SW480 (cell line): ENCODE measurements at regions not wholly inside any gene's neighbourhood (a gene's known extent, or its start where the extent isn't known, plus 50 kb on each side); places are given as distances from the start of the nearest gene placed in this dataset.

Source experiments
- DNase-seq: peaks from one replicate; pipeline ENCODE4 v3.0.0-alpha.2; 2016; ENCODE audit warnings: low spot score

GRCh38 chr10:1952126-1953095 is 215.1 kb upstream of the ADARB2 start:
- DNase-seq, result no peak

DNA sequence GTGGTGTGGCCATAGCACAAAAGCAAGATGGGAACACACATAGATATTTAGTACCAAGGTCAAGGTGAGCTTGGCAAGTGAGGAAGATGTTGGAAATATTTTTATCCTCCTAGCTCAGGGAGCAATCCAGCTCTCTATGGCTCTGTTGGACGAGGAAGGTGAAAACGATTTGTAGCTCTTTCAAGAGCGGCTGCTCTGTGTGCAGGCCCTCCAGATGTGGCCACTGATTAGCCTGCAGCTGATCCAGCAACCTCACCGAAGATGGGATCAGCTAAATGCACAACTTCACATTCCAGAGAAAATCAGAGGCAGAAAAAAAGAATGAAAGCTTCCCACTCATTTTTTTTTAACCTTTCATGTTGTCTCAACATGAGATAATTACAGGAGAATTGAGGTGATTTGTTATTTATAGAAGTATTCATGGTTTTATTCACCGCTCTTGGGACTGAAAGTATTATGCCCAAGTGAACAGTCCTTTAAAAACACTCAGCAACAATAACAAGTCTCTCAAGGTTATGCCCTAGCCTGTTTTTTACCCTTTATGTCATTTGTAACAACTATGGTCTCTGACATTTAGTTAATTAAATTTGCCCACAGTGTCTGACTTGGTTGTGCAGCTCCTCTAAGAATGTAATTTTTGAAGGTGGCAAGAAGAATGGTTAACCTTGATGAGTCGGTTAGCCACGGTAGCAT is 213.6 kb upstream of the ADARB2 start:
- DNase-seq, result no peak

DNA sequence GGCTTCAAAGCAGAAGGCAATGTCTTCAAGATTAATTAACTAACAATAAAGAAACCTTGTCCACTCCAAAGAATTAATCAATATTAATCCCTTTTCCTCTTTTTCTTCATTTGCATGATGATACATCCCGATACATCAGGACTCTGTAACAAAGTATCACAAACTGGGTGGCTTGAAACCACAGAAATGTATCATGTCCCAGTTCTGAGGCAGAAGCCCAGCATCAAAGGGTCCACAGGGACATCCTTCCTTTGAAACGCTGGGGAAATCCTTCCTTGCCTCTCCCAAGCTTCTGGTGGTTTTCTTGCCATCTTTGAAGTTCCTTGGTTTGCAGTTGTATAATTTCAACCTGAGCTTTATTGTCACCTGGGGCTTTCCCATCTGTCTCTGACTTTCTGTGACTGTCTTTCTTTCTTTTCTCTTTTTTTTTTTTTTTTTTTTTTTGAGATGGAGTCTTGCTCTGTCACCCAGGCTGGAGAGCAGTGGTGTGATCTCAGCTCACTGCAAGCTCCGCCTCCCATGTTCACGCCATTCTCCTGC is 210.2 kb upstream of the ADARB2 start:
- DNase-seq, result no peak

DNA sequence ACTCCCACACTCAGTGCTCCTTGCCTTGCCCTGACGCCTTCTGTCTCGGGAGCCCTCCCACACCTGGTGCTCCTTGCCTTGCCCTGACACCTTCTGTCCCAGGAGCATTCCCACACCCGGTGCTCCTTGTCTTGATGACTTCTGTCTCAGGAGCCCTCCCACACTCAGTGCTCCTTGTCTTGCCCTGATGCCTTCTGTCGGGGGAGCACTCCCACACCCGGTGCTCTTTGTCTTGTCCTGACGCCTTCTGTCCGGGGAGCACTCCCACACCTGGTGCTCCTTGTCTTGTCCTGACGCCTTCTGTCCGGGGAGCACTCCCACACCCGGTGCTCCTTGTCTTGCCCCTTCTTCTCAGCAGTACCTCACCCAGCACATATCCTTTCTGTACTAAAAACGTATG is 207.2 kb upstream of the ADARB2 start:
- DNase-seq, result no peak

DNA sequence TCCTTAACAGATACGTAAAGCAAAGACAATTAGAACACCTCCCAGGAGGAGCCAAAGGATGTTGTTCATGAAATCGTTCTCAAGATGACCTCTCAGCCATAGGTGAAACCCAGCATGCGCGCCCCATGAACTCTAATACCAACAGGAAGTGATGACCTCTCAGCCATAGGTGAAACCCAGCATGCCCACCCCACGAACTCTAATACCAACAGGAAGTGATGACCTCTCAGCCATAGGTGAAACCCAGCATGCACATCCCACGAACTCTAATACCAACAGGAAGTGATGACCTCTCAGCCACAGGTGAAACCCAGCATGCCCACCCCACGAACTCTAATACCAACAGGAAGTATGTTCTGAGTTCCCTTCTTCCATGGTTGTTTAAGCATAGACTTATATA is 205.2 kb upstream of the ADARB2 start:
- no peak for DNase-seq

DNA sequence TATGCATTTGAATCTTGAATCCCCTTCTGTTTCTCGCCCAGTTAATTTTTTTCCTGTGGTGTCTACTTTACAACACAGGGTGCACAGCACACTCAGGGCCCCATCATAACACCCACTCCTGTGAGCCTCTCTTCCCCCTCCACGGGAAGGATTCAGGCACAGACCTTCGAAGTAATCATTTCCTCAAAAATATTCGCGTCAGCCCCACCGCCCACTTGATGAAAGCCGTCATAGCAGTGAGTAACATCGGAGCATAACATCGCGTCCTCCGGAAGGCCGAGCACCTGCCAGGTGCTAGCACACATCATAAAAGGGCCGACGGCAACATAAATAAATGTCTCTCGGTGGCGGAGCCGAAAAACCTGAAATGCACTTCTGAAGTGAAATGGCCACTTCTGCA is 201.7 kb upstream of the ADARB2 start:
- no peak for DNase-seq

- DNase-seq, result no peak
These were observed 201.0 kb upstream of the ADARB2 start for GRCh38 chr10:1938317-1938716.

DNA sequence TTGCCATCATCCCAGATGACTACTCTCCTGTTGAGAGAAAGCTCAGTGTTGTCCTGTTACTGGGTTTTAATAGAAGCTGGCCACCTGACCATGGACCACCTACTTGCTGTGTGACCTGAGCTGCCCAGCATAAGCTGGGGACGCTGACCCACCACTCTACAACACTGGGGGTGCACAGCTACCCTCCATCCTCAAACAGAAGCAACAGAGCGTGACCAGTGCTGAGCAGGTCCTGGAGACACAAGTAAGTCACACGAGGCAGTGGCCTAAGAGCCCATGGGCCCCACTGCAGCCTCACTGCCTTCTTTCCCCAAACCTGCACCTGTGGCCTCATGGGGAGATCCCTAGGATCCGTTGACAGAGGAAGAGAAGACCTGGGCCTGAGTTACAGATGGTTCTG is 198.6 kb upstream of the ADARB2 start:
- no peak for DNase-seq

DNA sequence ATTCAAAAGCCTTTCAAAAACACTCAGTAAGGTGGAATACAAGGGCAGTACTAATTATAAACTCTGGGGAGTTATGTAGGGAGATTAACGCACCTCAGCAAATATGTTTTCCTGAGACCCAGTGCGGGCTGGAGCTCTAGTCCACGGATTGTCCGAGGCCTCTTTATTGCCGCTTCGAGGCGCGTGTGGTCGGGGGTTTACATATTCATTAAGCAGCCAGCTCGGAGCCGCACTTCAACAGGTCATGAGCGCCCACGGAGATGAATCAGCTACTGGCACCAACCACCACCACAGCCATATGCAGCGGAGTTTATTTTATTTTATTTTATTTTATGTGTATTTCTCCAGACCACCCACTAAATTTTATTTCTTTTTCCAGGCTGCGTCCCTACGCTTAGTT is 195.9 kb upstream of the ADARB2 start:
- DNase-seq, result no peak

DNA sequence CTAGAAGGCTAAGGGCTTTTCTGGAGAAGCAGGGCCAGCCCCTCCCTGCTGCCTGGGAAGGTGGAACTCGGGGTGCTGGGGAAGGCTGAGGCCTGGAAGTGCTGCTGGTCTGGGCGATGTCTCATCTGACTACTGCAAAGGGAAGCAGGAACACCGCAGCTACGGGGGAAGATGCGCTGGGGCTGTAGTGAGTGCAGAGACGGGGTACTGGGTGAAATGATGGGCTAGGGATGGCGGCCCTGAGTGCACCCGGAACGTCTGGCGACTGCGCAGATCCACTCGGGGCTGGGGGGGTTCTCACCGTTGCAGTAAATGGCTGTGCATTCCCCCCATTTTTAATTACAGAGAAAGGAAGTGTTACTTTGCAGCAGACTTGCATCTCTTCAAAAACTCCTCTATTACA is 195.4 kb upstream of the ADARB2 start:
- DNase-seq, result no peak

- no peak for DNase-seq
These were observed 191.3 kb upstream of the ADARB2 start for GRCh38 chr10:1928606-1929005.

GRCh38 chr10:1923998-1924397 is 186.7 kb upstream of the ADARB2 start:
- no peak for DNase-seq

DNA sequence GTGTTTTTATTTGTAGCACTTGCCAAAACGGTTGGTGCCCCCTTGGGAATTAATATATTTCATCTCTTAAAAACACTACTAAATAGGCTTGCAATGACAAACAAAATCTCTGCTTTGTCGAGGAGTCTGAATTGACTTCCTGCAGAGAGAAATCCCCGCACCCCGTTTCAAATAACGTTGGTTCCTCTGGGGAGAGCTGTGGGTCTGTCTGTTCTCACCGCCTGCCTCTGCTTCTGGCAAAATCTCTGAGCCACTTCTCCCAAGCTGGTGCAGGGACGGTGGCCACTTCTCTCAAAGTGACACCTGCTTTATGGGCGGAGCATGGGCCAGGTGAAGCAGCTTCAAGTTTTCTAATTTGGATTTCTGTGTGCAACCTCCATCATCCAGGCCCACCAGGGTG is 186.3 kb upstream of the ADARB2 start:
- DNase-seq, result no peak

DNA sequence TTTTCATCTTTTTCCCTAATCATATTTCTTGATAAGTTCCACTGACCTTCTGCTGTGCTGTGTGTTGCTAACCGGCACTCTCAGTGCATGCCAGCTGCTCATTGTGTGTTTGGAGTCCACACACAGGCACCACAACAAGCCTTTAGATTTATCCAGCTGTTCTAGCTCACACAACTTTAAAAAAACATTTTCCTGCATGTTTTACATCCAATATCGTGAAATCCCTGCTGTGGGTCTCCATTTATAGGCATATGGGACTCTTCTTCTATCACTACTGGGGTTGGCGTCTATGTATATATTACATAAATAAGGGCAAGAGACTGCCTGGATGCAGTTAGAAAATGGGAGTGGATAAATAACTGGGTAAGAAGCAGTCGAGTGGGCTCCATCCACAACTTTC is 183.6 kb upstream of the ADARB2 start:
- DNase-seq, result no peak

DNA sequence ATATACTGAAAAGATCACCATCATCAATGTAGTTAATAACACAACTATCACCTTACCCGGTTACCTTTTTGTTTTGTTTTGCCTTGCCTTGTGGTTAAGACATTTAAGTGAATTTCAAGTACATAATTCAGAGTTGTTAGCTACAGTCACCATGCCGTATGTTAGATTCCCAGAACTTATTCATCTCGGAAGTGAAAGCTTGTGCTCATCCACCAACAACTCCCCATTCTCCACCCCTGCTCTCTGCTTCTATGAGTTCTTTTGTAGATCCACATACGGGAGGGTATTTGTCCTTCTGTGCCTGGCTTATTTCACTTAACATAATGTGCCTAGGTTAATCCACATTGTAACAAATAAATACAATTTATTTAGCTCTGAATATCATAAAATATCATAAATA is 182.8 kb upstream of the ADARB2 start:
- DNase-seq, result no peak

DNA sequence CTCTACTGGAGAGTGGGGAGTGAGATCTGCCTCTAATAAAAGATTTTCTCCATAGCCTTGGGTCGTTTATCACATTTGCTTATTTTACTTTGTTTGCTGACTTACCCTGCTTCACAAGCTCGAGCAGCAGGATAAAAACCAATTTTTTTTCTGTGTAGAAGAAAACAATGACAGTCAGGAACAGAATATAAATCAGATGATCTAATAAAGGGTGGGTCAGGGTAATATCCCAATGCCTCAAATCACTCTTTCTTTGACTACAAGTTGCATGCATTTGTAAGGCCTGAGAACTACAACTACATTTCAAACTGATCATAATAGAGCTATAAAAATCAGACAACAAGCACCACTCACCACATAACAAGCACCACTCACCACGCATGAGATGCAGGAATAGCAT is 174.4 kb upstream of the ADARB2 start:
- no peak for DNase-seq

DNA sequence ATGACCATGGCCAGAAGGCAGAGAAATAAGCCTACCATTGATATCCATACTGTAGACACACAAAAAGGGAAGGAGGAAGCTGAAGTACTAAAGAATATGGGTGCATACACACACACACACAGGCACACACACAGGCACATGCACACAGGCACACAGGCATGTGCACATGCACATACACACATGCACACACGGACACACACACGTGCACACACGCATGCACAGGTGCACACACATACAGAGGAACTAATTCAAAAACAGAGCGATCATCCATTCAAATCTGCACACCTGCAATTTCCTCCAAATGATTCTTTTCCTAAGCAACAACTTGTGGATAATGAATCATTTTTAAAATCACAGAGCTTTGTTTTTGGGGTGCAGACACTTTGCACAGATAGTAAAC is 166.7 kb upstream of the ADARB2 start:
- DNase-seq, result no peak

- no peak for DNase-seq
These were observed 158.8 kb upstream of the ADARB2 start for GRCh38 chr10:1896153-1896552.

DNA sequence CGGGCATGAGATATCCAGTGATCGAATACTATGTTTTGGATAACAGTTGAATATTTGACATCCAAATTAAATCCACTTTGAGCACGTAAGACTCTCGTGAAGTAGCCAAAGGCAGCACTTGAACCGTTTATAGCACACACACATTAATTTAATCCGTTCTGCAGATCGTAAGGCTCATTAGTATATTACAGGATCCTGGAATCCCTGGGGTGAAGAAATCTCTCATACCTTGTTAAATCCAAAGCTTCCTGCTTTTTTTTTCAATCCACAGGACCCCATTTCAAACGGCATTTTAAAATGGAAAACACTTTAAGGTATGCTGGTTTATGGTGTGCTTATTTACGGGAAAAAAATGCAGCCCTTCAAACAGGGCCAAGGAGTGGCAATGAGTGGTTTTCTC is 158.4 kb upstream of the ADARB2 start:
- DNase-seq, result no peak

- DNase-seq, result no peak
These were observed 157.6 kb upstream of the ADARB2 start for GRCh38 chr10:1894912-1895311.

GRCh38 chr10:1893941-1894340 is 156.6 kb upstream of the ADARB2 start:
- no peak for DNase-seq

- DNase-seq, result no peak
These were observed 148.7 kb upstream of the ADARB2 start for GRCh38 chr10:1886039-1886438.

GRCh38 chr10:1882728-1883127 is 145.4 kb upstream of the ADARB2 start:
- DNase-seq, result no peak
